Activated CD4-positive, alpha-beta T cell treated with anti-CD3 and anti-CD28 coated beads, Interleukin-2, amount 10 ng/mL, durations not matched to agents 24 days and 14 days (primary cell): ENCODE measurements at regions not wholly inside any gene's neighbourhood (a gene's known extent, or its start where the extent isn't known, plus 50 kb on each side); places are given as distances from the start of the nearest gene placed in this dataset.
"Not testable (repeated sequence)": the region's sequence is repeated elsewhere in the genome, so short reads cannot be mapped to it uniquely, and the experiment has no call there.

Source experiments
- DNase-seq: peaks from one replicate; pipeline ENCODE4 v3.0.0; 2022
- H3K27ac Mint-ChIP-seq: one replicate; pipeline ENCODE4 v1.8.0; 2022; ENCODE audit warnings: mild to moderate bottlenecking, mixed read lengths
- H3K27me3 Mint-ChIP-seq: one replicate; pipeline ENCODE4 v1.8.0; 2022; ENCODE audit warnings: mixed read lengths
- H3K36me3 Mint-ChIP-seq: one replicate; pipeline ENCODE4 v1.8.0; 2022; ENCODE audit warnings: low read depth, mild to moderate bottlenecking, mixed read lengths
- H3K4me1 Mint-ChIP-seq: one replicate; pipeline ENCODE4 v1.8.0; 2021; ENCODE audit warnings: mixed read lengths
- H3K4me3 Mint-ChIP-seq: one replicate; pipeline ENCODE4 v1.8.0; 2022; ENCODE audit warnings: mild to moderate bottlenecking, moderate library complexity, mixed read lengths
- H3K9me3 Mint-ChIP-seq: one replicate; pipeline ENCODE4 v1.8.0; 2021; ENCODE audit warnings: mixed read lengths
- intact Hi-C: fragments of 100-400 bp; cut with micrococcal nuclease; formaldehyde crosslinking; loops from one replicate; pipeline ENCODE4 v1.15.1; 2023

DNA sequence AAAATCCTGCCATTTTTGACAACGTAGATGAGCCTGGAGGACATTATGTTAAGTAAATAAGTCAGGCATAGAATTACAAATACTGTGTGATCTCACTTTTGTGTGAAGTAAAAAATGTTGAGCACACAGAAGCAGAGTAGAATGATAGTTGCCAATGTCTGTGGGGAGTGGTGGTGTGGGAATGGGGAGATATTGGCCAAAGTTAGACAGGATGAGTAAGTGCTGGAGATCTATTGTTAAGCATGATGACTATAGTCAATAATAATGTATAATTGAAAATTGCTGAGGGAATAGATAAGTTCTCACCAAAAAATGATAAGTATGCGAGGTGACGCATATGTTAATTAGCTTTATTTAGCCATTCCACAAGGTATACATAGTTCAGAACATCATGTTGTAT is 92.0 kb downstream of the GPR85 start:
- no peaks in the 10 kb centered on the region for H3K4me1 Mint-ChIP-seq
- H3K9me3 Mint-ChIP-seq: no peaks in the 10 kb centered on the region
- intact Hi-C loops: no loop called here
- H3K36me3 Mint-ChIP-seq: no peaks in the 10 kb centered on the region
- no peak overlapping the region for H3K27ac Mint-ChIP-seq
- no peak overlapping the region for H3K4me3 Mint-ChIP-seq
- DNase-seq: no peak
- H3K27me3 Mint-ChIP-seq: no peaks in the 10 kb centered on the region

DNA sequence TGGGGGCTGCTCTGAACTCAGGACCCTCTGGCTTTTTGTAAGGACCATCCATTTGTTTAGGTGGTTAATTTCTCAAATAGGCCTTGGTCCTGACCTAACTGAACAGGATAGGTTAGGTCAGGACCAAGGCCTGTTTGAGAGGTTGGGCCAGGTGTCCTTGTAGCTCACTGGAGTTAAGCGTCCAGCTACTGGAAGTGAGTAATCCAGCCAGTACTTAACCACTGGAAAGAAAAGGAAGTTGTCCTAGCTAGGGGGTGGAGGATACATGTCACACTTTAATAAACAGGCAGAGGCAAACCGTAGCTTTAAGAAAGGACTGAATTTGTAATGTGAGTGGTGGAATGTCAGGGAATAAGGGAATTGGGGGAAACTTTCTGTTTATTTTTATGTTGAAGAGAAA is 96.0 kb downstream of the GPR85 start:
- Mint-ChIP-seq H3K36me3 (no peaks in the 10 kb centered on the region), H3K4me3 (no peak overlapping the region), H3K27me3 (peaks cover 6% of the 10 kb centered on the region), H3K9me3 (no peaks in the 10 kb centered on the region), H3K4me1 (no peaks in the 10 kb centered on the region), H3K27ac (no peak overlapping the region)
- no peak for DNase-seq
- intact Hi-C loops: no loop called here

DNA sequence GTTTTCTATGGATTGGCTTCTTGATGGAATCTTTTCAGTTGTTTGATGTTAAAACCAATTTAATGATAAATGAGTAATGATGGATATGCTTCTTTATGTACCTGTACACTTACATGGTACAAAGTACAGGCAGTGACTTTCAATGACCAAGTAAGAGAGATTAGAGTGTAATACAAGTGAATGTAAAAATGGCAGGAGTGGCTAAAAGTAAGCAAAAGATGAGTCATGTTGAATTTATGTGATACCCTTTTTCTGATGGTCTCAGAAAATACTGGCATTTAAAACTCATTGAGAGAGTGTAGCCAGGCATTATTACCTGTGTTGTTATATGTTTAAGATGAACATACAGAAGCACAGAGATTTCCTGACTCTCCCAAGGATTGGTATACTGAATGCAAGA is 97.1 kb downstream of the GPR85 start:
- H3K36me3 Mint-ChIP-seq: no peaks in the 10 kb centered on the region
- intact Hi-C loops: no loop called here
- peaks cover 6% of the 10 kb centered on the region for H3K27me3 Mint-ChIP-seq

DNA sequence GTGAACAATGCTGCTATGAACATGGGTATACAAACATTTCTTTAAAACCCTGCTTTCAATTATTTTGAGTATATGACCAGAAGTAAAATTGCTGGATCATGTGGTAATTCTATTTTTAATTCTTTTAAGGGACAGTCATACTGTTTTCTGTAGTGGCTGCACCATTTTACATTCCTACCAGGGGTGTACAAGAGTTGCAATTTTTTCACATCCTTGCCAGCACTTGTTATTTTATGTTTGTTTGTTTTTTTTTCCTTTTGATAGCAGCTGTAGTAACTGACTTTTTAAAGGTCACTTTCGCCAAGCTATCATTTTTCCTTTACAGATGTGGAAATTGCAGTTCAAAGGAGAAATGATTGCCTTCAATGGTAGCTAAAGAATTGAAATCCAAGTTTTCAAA is 99.5 kb downstream of the GPR85 start:
- intact Hi-C loops: no loop called here
- Mint-ChIP-seq H3K36me3 (no peaks in the 10 kb centered on the region), H3K27ac (no peak overlapping the region), H3K4me1 (no peaks in the 10 kb centered on the region), H3K27me3 (peaks cover 6% of the 10 kb centered on the region), H3K9me3 (no peaks in the 10 kb centered on the region), H3K4me3 (no peak overlapping the region)
- no peak for DNase-seq

More for the DNA sequence above, 97.1 kb downstream of the GPR85 start:
- H3K4me3 Mint-ChIP-seq: no peak overlapping the region
- H3K9me3 Mint-ChIP-seq: no peaks in the 10 kb centered on the region
- no peak for DNase-seq
- no peaks in the 10 kb centered on the region for H3K4me1 Mint-ChIP-seq
- H3K27ac Mint-ChIP-seq: no peak overlapping the region

DNA sequence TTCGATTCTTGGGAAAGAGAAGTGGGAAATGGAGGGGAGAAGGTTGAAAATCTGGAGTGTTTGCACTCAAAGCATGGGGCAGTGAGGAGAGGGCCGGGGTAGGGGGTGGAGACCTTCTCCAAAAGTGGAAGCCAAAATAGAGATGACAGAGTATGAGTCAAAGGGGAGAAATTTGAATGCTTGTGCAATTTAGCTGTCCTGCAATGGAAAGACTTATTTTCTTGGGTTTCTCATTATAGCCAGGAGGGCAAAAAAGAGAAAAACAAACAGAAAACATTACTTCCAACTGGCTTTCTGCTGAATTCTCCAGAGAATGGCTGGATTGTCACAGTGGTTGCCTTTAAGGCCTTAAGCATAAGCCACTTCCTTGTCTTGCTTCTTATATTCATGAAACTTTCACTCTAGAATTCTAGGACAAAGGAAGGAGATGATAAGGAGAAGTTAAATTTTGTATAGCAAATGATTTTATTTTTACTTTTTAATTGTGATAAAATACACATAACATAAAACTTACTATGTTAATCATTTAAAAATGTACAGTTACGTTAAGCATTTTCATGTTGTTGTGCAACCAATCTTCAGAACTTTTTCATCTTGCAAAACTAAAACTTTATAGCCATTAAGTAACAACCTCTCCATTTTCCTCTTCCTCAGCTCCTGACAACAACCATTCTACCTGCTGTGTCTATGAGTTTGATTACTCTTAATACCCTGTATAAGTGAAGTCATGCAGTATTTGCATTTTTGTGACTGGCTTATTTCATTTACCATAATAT is 100.2 kb downstream of the GPR85 start:
- Mint-ChIP-seq H3K4me1 (no peaks in the 10 kb centered on the region), H3K27me3 (peaks cover 6% of the 10 kb centered on the region), H3K9me3 (no peaks in the 10 kb centered on the region), H3K36me3 (no peaks in the 10 kb centered on the region), H3K4me3 (no peak overlapping the region), H3K27ac (no peak overlapping the region)
- DNase-seq: no peak
- intact Hi-C loops: no loop called here

DNA sequence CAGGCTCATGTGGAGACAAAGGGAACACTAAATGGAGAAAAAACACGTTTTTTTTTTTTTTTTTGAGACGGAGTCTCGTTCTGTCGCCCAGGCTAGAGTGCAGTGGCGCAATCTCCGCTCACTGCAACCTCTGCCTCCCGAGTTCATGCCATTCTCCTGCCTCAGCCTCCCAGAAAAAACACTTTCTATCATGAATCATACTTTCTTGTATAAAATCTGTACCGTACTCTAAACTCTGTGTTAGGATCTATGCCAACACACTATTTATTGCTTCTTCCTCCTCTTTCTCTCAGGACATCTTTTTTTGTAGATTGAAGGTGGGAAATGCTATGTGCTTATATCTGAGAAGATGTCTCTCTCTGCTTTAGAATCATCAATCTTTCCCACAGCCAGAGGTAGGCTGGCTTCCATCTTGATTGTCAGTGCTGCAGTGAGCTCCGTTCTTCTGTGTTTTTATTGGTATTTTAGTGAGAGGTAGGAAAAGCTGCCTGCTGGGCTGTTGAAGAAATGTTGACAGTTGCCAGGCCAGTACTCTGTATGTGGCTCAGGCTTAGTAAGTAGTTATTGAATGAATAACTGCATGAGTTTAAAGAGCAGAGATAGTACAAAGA is 101.1 kb downstream of the GPR85 start:
- Mint-ChIP-seq H3K27ac (no peak overlapping the region), H3K4me1 (no peaks in the 10 kb centered on the region), H3K36me3 (no peaks in the 10 kb centered on the region), H3K4me3 (no peak overlapping the region), H3K9me3 (no peaks in the 10 kb centered on the region), H3K27me3 (peaks cover 6% of the 10 kb centered on the region)
- DNase-seq: no peak
- intact Hi-C loops: no loop called here

DNA sequence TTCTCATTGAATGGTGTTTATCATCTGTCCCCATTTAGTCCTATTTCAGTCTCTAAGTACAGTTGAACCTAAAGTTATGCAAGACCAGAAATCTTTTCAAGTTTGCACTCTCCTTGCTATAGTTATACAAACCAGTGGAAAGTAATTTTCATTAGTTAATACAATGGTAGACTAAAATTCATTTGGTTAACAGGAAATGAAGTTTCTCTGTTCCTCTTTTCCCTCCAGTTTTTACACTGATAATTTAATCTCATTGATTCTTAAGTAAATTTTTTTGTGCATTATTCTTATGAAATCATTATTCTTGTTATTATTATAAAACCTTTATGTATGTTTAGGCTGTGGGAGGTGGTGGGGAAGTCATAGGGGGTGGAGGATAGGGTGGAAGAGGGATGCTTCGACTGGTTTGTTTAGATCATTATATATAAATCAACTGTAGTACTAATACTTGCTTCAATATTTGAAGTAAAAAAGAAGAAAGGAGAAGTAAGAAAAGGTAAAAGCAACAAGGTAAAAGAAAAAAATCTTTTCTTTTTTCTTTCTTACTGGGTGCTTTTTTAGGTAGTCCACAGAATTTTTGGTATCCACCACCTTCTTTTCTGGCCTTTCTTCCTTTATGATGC is 104.1 kb downstream of the GPR85 start:
- no peaks in the 10 kb centered on the region for H3K9me3 Mint-ChIP-seq
- intact Hi-C loops: no loop called here
- no peaks in the 10 kb centered on the region for H3K4me1 Mint-ChIP-seq
- DNase-seq: no peak
- H3K27me3 Mint-ChIP-seq: peaks cover 2% of the 10 kb centered on the region
- no peak overlapping the region for H3K4me3 Mint-ChIP-seq
- no peak overlapping the region for H3K27ac Mint-ChIP-seq
- H3K36me3 Mint-ChIP-seq: no peaks in the 10 kb centered on the region

DNA sequence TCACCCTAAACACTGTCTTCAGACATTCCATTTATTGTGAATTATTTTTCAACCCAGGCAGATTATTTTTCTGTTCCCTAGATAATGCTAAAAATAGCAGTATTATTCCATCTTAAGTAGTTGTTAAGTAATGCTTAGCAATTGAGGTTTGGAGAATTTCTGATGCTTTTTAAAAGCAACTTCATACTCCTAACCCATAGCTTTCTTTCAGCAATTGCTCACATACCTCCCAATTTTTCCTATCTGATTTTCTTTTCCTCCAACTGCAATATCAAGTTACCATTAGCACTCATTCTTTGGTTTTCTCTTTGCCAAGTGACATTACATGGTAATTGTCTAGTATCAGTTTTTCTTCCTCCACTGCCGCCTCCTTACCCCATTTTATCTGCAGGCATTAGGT is 104.7 kb downstream of the GPR85 start:
- no peak for DNase-seq
- Mint-ChIP-seq H3K27ac (no peak overlapping the region), H3K27me3 (no peaks in the 10 kb centered on the region), H3K36me3 (no peaks in the 10 kb centered on the region), H3K4me1 (no peaks in the 10 kb centered on the region), H3K9me3 (no peaks in the 10 kb centered on the region), H3K4me3 (no peak overlapping the region)
- intact Hi-C loops: no loop called here

DNA sequence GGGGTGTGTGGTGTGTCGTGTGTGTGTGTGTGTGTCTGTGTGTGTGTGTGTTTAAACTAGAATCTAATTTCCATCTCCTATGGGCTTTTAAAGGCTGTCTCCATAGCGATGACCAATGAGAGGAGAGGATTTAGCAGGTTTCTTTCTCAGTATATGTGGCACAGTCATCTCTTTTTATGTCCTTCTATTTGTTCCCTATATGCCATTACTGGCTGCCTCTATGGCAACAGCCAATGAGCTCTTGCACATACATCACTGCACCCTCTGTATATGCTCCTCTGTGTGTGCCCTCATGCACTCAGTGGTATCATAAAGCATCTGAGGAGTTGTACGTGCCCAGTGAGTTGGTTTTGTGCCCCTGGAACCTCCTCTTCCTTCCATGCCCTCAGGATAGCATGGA is 107.6 kb downstream of the GPR85 start:
- H3K4me1 Mint-ChIP-seq, H3K27me3 Mint-ChIP-seq, H3K9me3 Mint-ChIP-seq, H3K4me3 Mint-ChIP-seq, DNase-seq, H3K36me3 Mint-ChIP-seq, H3K27ac Mint-ChIP-seq: not testable (repeated sequence)
- intact Hi-C loops: loop anchor here (10.0 kb wide), 1 partner anchor 516 kb away; no protein-coding TSS in a partner anchor

DNA sequence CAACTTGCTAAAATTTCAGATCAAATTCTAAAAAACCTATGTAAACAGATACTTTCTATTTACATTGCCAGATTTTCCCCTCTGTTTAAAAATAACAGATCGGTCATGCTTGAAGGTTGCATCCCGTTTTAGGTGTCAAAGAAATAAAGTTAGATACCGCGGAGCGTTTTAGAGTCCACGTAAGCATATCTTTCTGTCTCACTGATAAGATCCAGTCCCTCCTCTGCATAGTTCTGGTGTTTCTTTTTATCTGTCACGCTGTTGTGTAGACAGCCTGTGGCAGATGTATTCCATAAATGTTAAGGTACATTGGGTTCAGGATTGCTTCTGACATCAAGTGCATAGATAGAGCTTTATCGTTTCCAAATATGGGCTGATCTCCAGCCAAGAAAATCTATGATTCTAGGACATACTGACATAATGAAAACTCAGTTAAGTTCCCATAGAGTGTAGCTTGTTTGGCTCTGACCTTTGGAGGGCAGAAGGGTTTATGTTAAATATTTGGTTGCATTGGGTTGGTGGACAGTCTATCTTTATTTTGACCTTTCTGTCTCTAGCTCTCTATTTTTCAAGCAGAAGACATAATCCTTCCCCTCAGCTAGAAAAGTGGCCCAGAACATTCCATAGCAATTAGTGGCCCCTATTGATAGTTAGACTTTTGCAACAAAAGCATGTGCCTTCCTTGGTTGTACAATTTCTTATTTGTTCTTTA is 109.2 kb downstream of the GPR85 start:
- not testable (repeated sequence) for H3K27me3 Mint-ChIP-seq, DNase-seq, H3K27ac Mint-ChIP-seq, H3K4me3 Mint-ChIP-seq, H3K9me3 Mint-ChIP-seq, H3K4me1 Mint-ChIP-seq, H3K36me3 Mint-ChIP-seq
- intact Hi-C loops: loop anchor here (10.0 kb wide), 1 partner anchor 517 kb away; no protein-coding TSS in a partner anchor

DNA sequence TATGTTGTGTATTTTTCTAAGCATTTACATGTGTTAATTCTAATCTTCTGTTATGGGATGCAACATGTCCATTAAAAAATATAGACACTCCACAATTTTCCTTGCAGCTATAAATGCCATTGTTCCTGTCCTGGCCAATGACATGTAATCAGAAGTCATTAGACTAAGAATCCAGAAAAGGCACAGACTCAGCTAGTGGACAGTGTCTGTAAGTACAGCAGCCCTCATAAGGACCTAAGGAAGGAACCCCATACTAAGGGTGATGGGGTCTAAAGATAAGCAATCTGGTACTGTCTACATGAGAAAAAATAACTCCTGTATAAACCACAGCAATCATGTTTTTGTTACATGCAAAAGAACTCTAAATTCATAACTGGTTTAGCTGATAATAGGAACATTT is 115.9 kb downstream of the GPR85 start:
- intact Hi-C loops: loop anchor here (10.0 kb wide), 1 partner anchor 524 kb away; no protein-coding TSS in a partner anchor
- Mint-ChIP-seq H3K9me3 (no peaks in the 10 kb centered on the region), H3K4me3 (no peak overlapping the region), H3K36me3 (no peaks in the 10 kb centered on the region), H3K27me3 (peaks cover 2% of the 10 kb centered on the region), H3K4me1 (no peaks in the 10 kb centered on the region), H3K27ac (no peak overlapping the region)
- DNase-seq: no peak

DNA sequence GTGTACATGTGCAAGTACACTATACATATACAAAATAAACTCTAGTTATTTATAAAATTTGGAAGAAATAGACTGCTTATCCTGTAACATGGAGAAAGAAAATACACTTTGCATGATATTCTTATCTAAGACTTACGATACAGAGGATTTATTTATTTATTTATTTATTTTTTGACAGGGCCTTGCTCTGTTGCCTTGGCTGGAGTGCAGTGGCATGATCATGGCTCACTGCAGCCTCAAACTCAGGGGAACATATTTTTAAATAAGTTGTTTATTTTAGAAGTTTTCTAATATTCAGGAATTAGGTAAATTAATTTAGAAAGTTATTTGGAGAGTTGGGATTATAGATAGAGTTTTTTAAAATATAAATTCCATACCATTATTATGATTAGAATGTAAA is 116.7 kb downstream of the GPR85 start:
- H3K27me3 Mint-ChIP-seq: peaks cover 2% of the 10 kb centered on the region
- no peak for DNase-seq
- H3K27ac Mint-ChIP-seq: no peak overlapping the region
- H3K36me3 Mint-ChIP-seq: no peaks in the 10 kb centered on the region
- no peaks in the 10 kb centered on the region for H3K9me3 Mint-ChIP-seq
- intact Hi-C loops: loop anchor here (10.0 kb wide), 1 partner anchor 525 kb away; no protein-coding TSS in a partner anchor
- H3K4me3 Mint-ChIP-seq: no peak overlapping the region
- no peaks in the 10 kb centered on the region for H3K4me1 Mint-ChIP-seq

DNA sequence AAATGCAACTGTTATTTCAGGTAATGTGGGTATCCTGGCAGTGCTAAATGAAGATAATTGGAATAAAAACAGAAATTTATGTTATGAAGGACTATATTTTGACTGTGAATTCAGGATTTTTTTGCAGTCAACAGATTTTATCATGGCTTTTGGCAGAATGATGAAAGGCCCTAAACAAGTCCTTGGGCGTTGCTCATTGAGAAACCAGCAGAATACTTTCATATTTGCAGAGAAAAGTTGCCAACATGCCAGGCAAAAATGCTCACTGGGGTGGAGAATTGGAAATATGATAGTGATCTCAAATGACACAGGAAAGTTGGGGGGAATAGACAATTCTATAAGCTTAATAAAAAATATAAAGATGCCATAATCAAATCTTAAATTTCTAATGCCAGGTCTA is 121.1 kb downstream of the GPR85 start:
- H3K27ac Mint-ChIP-seq: no peak overlapping the region

DNA sequence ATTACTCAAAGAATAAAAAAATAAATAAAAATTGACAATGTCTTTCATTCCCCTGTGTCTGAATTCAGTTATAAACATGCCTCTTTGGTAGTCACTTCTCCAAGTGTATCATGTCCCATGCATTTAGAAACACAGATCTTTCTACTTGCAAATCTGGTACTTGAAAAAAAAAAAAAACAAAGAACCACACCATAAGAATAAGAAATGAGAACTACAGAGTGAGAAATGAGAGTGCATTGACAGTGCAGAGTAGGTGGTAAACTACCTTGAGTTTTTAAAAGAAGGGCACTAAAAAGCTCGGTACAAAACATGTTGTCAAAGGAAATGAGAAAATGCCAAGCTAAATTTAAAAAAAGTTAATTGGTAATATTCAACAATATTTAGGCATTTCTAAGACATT is 123.0 kb downstream of the GPR85 start:
- no peak for DNase-seq
- Mint-ChIP-seq H3K36me3 (no peaks in the 10 kb centered on the region), H3K4me1 (no peaks in the 10 kb centered on the region), H3K4me3 (no peak overlapping the region), H3K27me3 (peaks cover 2% of the 10 kb centered on the region), H3K9me3 (no peaks in the 10 kb centered on the region), H3K27ac (no peak overlapping the region)
- intact Hi-C loops: no loop called here

More for the DNA sequence above, 121.1 kb downstream of the GPR85 start:
- no peak for DNase-seq
- H3K27me3 Mint-ChIP-seq: peaks cover 2% of the 10 kb centered on the region
- no peaks in the 10 kb centered on the region for H3K4me1 Mint-ChIP-seq
- H3K9me3 Mint-ChIP-seq: no peaks in the 10 kb centered on the region
- H3K36me3 Mint-ChIP-seq: no peaks in the 10 kb centered on the region
- intact Hi-C loops: no loop called here
- H3K4me3 Mint-ChIP-seq: no peak overlapping the region
